ENCODE measurements at regions not wholly inside any gene's neighbourhood (a gene's known extent, or its start where the extent isn't known, plus 50 kb on each side); places are given as distances from the start of the nearest gene placed in this dataset.

DNA sequence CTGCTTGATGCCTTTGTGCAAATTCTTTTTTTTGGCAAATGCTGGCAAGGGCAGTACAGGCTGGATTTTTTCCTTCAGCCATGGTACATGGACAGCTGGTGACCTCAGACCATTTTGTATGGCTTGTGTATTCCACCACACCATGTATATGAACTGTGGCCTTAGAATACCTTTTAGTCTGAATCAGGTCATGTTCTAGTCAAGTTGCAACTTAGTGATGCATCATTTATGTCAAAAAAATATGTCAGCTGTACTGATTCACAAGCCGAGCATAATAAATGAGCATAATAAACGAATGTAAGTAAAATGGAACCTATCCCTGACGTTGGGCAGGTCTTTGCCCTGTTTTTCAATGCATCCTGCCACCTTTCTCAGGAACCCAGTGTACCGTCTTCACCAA is 219.7 kb upstream of the RUNX1 start:
- no peak for TF ChIP-seq POLR2A (IDR thresholded peaks at IDR 0.05)
- TF ChIP-seq, protein P1, sequence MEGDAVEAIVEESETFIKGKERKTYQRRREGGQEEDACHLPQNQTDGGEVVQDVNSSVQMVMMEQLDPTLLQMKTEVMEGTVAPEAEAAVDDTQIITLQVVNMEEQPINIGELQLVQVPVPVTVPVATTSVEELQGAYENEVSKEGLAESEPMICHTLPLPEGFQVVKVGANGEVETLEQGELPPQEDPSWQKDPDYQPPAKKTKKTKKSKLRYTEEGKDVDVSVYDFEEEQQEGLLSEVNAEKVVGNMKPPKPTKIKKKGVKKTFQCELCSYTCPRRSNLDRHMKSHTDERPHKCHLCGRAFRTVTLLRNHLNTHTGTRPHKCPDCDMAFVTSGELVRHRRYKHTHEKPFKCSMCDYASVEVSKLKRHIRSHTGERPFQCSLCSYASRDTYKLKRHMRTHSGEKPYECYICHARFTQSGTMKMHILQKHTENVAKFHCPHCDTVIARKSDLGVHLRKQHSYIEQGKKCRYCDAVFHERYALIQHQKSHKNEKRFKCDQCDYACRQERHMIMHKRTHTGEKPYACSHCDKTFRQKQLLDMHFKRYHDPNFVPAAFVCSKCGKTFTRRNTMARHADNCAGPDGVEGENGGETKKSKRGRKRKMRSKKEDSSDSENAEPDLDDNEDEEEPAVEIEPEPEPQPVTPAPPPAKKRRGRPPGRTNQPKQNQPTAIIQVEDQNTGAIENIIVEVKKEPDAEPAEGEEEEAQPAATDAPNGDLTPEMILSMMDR (IDR thresholded peaks at IDR 0.05): no peak
- TF ChIP-seq EP300 (IDR thresholded peaks at IDR 0.05): no peak

All from tibial nerve (tissue), 4 donors.